ENCODE measurements at regions not wholly inside any gene's neighbourhood (a gene's known extent, or its start where the extent isn't known, plus 50 kb on each side); places are given as distances from the start of the nearest gene placed in this dataset.

DNA sequence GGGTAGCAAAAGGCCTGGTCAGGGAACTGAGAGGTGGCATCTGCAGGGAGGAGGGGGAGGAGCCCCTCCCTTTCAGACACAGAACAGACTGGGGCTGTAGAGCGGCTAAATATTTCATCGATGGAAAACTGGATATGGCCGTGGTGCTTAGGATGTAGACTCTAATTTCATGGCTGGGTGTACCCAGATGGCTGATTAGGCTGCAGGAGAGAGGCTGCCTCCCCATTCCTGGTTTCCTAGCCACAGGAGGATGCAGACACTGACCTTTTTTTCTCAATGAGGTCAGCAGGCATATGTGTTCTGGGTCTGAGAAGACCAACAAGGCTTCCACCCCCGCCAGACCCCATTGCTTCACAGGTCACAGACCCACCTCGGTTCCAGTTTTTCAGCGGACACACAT is 58.1 kb upstream of the CALM2 start:
- DNase-seq, result no peak

DNA sequence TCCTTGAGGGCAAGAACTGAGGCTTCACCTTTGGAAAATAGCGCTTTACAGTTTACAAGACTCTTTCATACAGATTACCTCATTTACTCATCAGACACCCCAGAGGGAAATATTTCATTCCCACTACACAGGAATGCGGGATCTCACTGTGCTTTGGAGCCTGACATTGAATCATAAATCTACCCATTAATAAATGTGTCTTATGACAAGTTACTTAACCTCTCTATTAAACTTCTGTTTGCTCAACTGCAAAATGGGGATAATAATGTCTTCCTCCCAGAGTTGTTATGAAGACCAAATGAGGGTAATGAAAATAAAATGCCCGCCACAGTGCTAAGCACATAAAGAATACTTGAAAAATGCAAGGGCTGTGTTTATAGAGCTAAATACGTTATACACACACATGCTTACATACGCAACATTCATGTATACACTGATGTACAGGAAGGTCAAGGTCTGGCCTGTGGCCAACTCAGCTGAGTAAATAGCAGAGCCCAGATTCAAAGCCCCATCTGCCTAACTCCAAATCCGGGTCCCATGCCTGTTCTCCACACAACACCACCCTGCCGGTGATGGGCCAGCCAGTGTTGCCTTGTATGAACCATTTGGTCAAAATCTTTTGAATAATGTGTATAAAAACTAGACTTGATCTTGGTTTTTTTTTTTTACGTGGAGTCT is 56.6 kb upstream of the CALM2 start:
- DNase-seq, result no peak

DNA sequence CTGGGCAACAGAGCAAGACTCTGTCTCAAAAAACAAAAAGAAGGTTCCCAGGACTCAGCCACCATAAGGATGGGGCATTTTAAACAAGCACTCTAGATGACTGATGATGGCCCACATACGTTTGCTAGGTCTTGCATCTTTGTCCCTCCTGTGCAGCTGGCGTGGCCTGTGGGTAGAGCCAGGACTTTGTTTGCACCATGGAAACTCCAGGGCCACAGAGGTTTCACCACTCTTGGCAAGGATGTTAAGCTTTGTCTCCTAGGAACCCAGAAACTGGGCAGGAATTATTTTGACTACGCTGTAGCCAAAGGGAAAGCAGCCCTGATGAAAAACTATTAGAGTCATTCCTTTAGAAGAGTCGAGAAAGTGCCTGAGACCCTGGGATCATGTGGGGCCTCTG is 54.1 kb upstream of the CALM2 start:
- no peak for DNase-seq

DNA sequence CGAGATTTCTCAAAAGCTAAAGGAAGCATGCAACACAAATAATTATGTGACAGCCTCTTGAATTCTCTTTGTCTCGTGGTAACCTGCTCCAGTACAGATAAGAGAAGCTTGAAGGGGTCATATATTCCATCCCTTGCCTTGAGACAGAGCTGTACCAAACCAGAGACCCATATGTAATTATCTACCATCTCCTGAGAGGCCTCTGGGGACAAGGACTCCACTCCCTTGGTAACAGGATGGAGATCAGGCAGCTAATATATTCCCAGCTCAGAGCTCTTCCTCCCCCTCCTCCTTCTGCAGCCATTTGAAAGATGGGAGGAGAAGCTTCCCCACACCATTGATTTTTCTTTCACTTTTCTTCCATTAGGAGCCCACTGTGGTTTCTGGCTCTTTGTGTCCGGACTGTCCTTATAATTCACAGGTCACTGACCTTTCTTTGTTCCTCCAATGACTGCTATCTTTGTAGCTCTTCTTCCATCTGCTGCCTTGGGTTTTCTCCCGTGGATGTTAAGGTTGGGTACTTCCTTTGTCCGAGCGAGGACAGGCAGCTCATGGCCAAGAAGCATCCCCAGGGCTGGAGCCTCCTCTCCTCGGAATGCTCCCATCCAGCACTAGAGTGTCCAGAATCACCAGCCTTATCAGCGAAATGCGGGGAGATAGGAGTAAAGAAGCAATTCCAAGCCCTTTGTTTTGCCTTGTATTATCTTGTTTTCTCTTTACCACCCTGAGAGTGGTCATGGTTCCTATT is 51.4 kb upstream of the CALM2 start:
- no peak for DNase-seq

DNA sequence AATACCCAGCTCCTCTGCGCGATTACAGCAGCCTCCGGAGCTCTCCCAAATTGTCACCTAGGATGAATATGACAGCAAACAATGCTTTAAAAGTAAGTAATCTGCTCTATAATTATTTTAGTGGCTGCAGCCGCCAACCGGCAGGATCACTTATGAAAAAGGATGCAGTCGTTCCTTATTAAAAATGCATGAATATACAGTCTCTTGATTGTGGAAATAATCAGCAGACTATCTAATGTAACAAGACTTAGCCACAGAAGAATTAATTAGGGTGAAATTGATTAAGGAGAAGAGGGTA is 50.6 kb upstream of the CALM2 start:
- no peak for DNase-seq

DNA sequence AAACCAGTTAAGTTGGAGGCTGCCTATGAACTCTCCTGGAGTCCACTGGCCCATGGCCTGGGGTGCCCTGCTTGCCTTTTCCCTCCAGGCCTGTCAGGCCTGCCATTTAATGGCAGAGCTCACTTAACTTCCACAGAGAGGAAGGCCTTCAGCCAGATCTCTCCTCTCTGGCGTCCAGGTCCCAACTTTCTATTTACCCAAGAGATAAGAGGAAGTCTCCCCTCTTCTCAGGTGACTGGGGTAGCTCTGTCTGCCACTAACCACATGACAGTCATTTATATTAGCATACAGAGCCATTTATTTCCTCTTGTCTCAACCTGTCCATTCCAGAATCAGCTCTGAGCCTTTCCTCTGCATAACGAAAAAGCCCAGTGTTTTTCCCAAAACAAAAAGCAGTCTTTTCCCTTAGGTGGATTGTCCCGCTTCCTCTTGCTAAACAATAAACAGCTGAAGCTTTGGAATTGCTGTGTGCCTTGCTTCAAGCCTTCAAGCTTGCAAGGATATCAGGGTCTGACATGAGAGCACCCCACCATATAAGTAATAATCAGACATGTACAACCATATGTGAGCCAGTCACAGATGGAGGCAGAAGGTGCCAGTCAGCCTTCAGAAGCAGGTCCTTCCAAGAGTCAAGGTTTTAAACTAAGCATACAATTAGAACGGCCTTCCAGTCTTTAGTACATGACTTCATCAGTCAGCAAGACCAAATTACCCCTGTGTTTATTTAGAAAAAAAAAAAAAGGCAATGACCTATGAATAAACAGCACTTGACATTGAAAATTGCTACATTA is 50.0 kb upstream of the CALM2 start:
- no peak for DNase-seq
